ENCODE measurements at regions not wholly inside any gene's neighbourhood (a gene's known extent, or its start where the extent isn't known, plus 50 kb on each side); places are given as distances from the start of the nearest gene placed in this dataset.

DNA sequence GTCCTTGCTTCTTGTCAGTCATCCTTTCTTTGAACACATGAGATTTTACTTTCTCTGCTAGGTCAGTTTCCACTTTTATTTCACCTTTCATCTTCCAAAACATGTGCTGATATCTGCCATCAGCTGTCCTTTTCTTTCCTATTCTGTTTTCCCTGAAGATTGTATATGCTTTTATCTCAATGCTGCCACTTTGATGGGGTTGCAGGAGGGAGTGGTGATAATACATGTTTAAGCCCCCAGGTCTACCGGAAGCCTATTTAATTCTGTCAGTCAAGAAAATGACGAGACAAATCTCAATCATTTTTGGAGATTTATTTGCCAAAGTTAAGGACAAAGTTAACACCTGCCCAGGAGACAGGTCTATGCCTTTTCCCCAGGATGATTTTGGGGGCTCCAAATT is 73.8 kb downstream of the MRPL32 start:
- no peak for ATAC-seq
- TF ChIP-seq, protein P1, sequence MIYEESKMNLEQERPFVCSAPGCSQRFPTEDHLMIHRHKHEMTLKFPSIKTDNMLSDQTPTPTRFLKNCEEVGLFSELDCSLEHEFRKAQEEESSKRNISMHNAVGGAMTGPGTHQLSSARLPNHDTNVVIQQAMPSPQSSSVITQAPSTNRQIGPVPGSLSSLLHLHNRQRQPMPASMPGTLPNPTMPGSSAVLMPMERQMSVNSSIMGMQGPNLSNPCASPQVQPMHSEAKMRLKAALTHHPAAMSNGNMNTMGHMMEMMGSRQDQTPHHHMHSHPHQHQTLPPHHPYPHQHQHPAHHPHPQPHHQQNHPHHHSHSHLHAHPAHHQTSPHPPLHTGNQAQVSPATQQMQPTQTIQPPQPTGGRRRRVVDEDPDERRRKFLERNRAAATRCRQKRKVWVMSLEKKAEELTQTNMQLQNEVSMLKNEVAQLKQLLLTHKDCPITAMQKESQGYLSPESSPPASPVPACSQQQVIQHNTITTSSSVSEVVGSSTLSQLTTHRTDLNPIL (CRISPR knock-in tag; IDR thresholded peaks at IDR 0.05; ENCODE audit: low read depth): no peak
- no peak for TF ChIP-seq ZFP30 (CRISPR knock-in tag; IDR thresholded peaks at IDR 0.05)

DNA sequence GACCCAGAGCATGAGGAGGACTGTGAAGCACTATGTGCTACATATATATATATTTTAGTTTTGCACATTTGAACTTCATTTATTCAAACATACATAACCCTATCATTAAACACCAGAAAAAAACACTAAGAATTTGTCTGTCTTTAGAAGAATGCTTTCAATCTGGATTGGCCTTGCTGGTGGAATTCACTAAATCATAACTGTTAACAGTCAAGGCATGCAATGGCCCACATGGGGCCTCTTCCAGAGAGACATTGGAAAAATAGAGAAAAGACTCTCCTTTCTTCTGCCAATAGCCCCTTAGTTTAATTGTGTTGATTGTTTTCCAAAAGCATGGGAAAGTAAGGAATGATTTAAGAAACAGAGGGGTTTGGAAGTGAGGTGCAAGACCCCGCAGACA is 77.9 kb downstream of the MRPL32 start:
- no peak for TF ChIP-seq GLIS3 (CRISPR knock-in tag; IDR thresholded peaks at IDR 0.05)
- TF ChIP-seq TCF4 (CRISPR knock-in tag; IDR thresholded peaks at IDR 0.05; ENCODE audit: borderline replicate concordance): no peak
- TF ChIP-seq, protein P1 (CRISPR knock-in tag; IDR thresholded peaks at IDR 0.05; ENCODE audit: low read depth): no peak
- TF ChIP-seq CSDC2 (CRISPR knock-in tag; IDR thresholded peaks at IDR 0.05): no peak
- no peak for TF ChIP-seq SNAI2 (CRISPR knock-in tag; IDR thresholded peaks at IDR 0.05)
- TF ChIP-seq RARB (CRISPR knock-in tag; IDR thresholded peaks at IDR 0.05): no peak
- no peak for TF ChIP-seq PPARA (CRISPR knock-in tag; IDR thresholded peaks at IDR 0.05; ENCODE audit: borderline replicate concordance)
- TF ChIP-seq ZFP3 (CRISPR knock-in tag; IDR thresholded peaks at IDR 0.05): no peak
- TF ChIP-seq ARNTL (CRISPR knock-in tag; IDR thresholded peaks at IDR 0.05; ENCODE audit: borderline replicate concordance, low read depth): no peak
- no peak for TF ChIP-seq ISL1 (CRISPR knock-in tag; IDR thresholded peaks at IDR 0.05)
- TF ChIP-seq ZNF8 (CRISPR knock-in tag; IDR thresholded peaks at IDR 0.05): no peak
- TF ChIP-seq, protein P2, sequence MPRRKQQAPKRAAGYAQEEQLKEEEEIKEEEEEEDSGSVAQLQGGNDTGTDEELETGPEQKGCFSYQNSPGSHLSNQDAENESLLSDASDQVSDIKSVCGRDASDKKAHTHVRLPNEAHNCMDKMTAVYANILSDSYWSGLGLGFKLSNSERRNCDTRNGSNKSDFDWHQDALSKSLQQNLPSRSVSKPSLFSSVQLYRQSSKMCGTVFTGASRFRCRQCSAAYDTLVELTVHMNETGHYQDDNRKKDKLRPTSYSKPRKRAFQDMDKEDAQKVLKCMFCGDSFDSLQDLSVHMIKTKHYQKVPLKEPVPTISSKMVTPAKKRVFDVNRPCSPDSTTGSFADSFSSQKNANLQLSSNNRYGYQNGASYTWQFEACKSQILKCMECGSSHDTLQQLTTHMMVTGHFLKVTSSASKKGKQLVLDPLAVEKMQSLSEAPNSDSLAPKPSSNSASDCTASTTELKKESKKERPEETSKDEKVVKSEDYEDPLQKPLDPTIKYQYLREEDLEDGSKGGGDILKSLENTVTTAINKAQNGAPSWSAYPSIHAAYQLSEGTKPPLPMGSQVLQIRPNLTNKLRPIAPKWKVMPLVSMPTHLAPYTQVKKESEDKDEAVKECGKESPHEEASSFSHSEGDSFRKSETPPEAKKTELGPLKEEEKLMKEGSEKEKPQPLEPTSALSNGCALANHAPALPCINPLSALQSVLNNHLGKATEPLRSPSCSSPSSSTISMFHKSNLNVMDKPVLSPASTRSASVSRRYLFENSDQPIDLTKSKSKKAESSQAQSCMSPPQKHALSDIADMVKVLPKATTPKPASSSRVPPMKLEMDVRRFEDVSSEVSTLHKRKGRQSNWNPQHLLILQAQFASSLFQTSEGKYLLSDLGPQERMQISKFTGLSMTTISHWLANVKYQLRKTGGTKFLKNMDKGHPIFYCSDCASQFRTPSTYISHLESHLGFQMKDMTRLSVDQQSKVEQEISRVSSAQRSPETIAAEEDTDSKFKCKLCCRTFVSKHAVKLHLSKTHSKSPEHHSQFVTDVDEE (CRISPR knock-in tag; IDR thresholded peaks at IDR 0.05): no peak
- TF ChIP-seq ZNF565 (CRISPR knock-in tag; conservative IDR thresholded peaks at IDR 0.05; ENCODE audit: low read depth): no peak
- no peak for TF ChIP-seq BACH2 (CRISPR knock-in tag; IDR thresholded peaks at IDR 0.05; ENCODE audit: borderline replicate concordance)
- TF ChIP-seq, protein P3, sequence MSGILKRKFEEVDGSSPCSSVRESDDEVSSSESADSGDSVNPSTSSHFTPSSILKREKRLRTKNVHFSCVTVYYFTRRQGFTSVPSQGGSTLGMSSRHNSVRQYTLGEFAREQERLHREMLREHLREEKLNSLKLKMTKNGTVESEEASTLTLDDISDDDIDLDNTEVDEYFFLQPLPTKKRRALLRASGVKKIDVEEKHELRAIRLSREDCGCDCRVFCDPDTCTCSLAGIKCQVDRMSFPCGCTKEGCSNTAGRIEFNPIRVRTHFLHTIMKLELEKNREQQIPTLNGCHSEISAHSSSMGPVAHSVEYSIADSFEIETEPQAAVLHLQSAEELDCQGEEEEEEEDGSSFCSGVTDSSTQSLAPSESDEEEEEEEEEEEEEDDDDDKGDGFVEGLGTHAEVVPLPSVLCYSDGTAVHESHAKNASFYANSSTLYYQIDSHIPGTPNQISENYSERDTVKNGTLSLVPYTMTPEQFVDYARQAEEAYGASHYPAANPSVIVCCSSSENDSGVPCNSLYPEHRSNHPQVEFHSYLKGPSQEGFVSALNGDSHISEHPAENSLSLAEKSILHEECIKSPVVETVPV (CRISPR knock-in tag; IDR thresholded peaks at IDR 0.05): no peak

DNA sequence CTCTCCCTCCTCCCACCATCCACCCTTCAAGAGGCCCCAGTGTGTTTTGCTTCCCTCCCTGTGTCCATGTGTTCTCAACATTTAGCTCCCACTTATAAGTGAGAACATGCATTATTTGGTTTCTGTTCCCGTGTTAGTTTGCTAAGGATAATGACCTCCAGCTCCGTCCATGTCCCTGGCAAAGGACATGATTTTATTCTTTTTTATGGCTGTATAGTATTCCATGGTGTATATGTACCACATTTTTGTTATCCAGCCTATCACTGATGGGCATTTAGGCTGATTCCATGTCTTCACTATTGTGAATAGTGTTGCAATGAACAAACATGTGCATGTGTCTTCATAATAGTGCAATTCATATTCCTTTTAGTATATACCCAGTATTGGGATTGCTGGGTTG is 79.7 kb downstream of the MRPL32 start:
- TF ChIP-seq ZNF70 (CRISPR knock-in tag; IDR thresholded peaks at IDR 0.05) (no peak), ZC3H10 (CRISPR knock-in tag; IDR thresholded peaks at IDR 0.05) (no peak), CSDC2 (CRISPR knock-in tag; IDR thresholded peaks at IDR 0.05) (no peak), SNAI2 (CRISPR knock-in tag; IDR thresholded peaks at IDR 0.05) (no peak), OSR1 (CRISPR knock-in tag; IDR thresholded peaks at IDR 0.05) (no peak), ISL1 (CRISPR knock-in tag; IDR thresholded peaks at IDR 0.05) (no peak), ARNTL (CRISPR knock-in tag; IDR thresholded peaks at IDR 0.05; ENCODE audit: borderline replicate concordance, low read depth) (no peak), PPARA (CRISPR knock-in tag; IDR thresholded peaks at IDR 0.05; ENCODE audit: borderline replicate concordance) (no peak), ZNF8 (CRISPR knock-in tag; IDR thresholded peaks at IDR 0.05) (no peak), TCF4 (CRISPR knock-in tag; IDR thresholded peaks at IDR 0.05; ENCODE audit: borderline replicate concordance) (no peak), ESRRG (CRISPR knock-in tag; IDR thresholded peaks at IDR 0.05) (no peak), GLIS3 (CRISPR knock-in tag; IDR thresholded peaks at IDR 0.05) (no peak), ZFP30 (CRISPR knock-in tag; IDR thresholded peaks at IDR 0.05) (no peak), BACH2 (CRISPR knock-in tag; IDR thresholded peaks at IDR 0.05; ENCODE audit: borderline replicate concordance) (no peak)
- TF ChIP-seq, protein P1 (CRISPR knock-in tag; IDR thresholded peaks at IDR 0.05; ENCODE audit: low read depth): no peak
- TF ChIP-seq, protein P3 (CRISPR knock-in tag; IDR thresholded peaks at IDR 0.05): no peak
- TF ChIP-seq, protein P4, sequence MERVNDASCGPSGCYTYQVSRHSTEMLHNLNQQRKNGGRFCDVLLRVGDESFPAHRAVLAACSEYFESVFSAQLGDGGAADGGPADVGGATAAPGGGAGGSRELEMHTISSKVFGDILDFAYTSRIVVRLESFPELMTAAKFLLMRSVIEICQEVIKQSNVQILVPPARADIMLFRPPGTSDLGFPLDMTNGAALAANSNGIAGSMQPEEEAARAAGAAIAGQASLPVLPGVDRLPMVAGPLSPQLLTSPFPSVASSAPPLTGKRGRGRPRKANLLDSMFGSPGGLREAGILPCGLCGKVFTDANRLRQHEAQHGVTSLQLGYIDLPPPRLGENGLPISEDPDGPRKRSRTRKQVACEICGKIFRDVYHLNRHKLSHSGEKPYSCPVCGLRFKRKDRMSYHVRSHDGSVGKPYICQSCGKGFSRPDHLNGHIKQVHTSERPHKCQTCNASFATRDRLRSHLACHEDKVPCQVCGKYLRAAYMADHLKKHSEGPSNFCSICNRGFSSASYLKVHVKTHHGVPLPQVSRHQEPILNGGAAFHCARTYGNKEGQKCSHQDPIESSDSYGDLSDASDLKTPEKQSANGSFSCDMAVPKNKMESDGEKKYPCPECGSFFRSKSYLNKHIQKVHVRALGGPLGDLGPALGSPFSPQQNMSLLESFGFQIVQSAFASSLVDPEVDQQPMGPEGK (CRISPR knock-in tag; IDR thresholded peaks at IDR 0.05; ENCODE audit: borderline replicate concordance): no peak

More for the DNA sequence above, 77.9 kb downstream of the MRPL32 start:
- ATAC-seq: no peak

More for the DNA sequence above, 79.7 kb downstream of the MRPL32 start:
- ATAC-seq: no peak
